Hepatocyte (in vitro differentiated cells): ENCODE measurements at regions not wholly inside any gene's neighbourhood (a gene's known extent, or its start where the extent isn't known, plus 50 kb on each side); places are given as distances from the start of the nearest gene placed in this dataset.

ENCODE experiments used
- CTCF ChIP-seq: fragments of 200-600 bp; sonication (generic); IDR thresholded peaks from 2 replicates; pipeline ENCODE4 v1.5.1; 2016; ENCODE audit warnings: antibody characterized with exemption, mild to moderate bottlenecking; ENCODE audit not compliant: poor library complexity
- EZH2 ChIP-seq: fragments of 200-600 bp; sonication (generic); IDR thresholded peaks from 2 replicates; pipeline ENCODE4 v1.6.1; 2016; ENCODE audit warnings: antibody characterized with exemption, mild to moderate bottlenecking, borderline replicate concordance
- EZH2phosphoT487 ChIP-seq: fragments of 200-600 bp; sonication (generic); IDR thresholded peaks from one replicate; pipeline ENCODE4 v1.6.1; 2018; ENCODE audit warnings: antibody characterized with exemption, mild to moderate bottlenecking, low read depth, moderate library complexity; ENCODE audit not compliant: unreplicated experiment, severe bottlenecking

- TF ChIP-seq EZH2phosphoT487 (no peak), EZH2 (no peak), CTCF (no peak)
Observed at GRCh38 chr4:181849472-181849871, 393.7 kb upstream of the TENM3 start.
